ENCODE measurements at regions not wholly inside any gene's neighbourhood (a gene's known extent, or its start where the extent isn't known, plus 50 kb on each side); places are given as distances from the start of the nearest gene placed in this dataset.

- H3K27ac ChIP-seq, result no peak overlapping the region
- H3K4me3 ChIP-seq, result no peak overlapping the region
- no TSS peak for BruUV-seq (replicated peaks)
- H3K4me2 ChIP-seq, result no peak overlapping the region
- H3K9me3 ChIP-seq (ENCODE audit: insufficient read depth, low read depth), result no peaks in the 10 kb centered on the region
- intact Hi-C loops (cut with micrococcal nuclease; ENCODE audit: unreplicated experiment), result no loop called here
- H3F3A ChIP-seq (ENCODE audit: insufficient read depth, low read depth), result no peaks in the 10 kb centered on the region
- no peak overlapping the region for H2AFZ ChIP-seq
- no peaks in the 10 kb centered on the region for H3K79me2 ChIP-seq (ENCODE audit: low read depth)
- no peaks in the 10 kb centered on the region for H3K9me2 ChIP-seq (ENCODE audit: insufficient read depth)
- no peaks in the 10 kb centered on the region for H3K36me3 ChIP-seq (ENCODE audit: low read depth)
- ChIA-PET CTCF (interaction anchor here (0.6 kb wide), 1 partner anchor 515 kb away, joined by 7 read pairs; no protein-coding TSS in a partner anchor), POLR2A (ENCODE audit: unreplicated experiment) (no interaction called here)
- no peak for TF ChIP-seq EZH2 (IDR thresholded peaks at IDR 0.05; ENCODE audit: low read depth)
- no peak for TF ChIP-seq CTCF (conservative IDR thresholded peaks at IDR 0.05)
- DNase-seq, result no peak
- no peaks in the 10 kb centered on the region for H3K4me1 ChIP-seq (replicated peaks; ENCODE audit: insufficient read depth)
- H4K20me1 ChIP-seq (ENCODE audit: insufficient read depth), result no peaks in the 10 kb centered on the region
- H3K27me3 ChIP-seq (ENCODE audit: insufficient read depth, low read depth), result no peaks in the 10 kb centered on the region
Measured at GRCh38 chr5:33319841-33320240, 120.9 kb upstream of the TARS1 start.

GRCh38 chr5:33321026-33321425 lies 119.7 kb upstream of the TARS1 start:
- Histone ChIP-seq H3K4me3 (no peak overlapping the region), H3K9me2 (ENCODE audit: insufficient read depth) (no peaks in the 10 kb centered on the region), H3K27ac (no peak overlapping the region), H3K36me3 (ENCODE audit: low read depth) (no peaks in the 10 kb centered on the region), H3K27me3 (ENCODE audit: insufficient read depth, low read depth) (no peaks in the 10 kb centered on the region), H3K4me2 (no peak overlapping the region), H4K20me1 (ENCODE audit: insufficient read depth) (no peaks in the 10 kb centered on the region), H2AFZ (no peak overlapping the region), H3K9me3 (ENCODE audit: insufficient read depth, low read depth) (no peaks in the 10 kb centered on the region), H3K79me2 (ENCODE audit: low read depth) (no peaks in the 10 kb centered on the region), H3F3A (ENCODE audit: insufficient read depth, low read depth) (no peaks in the 10 kb centered on the region), H3K4me1 (replicated peaks; ENCODE audit: insufficient read depth) (no peaks in the 10 kb centered on the region)
- TF ChIP-seq CTCF (conservative IDR thresholded peaks at IDR 0.05) (no peak), EZH2 (IDR thresholded peaks at IDR 0.05; ENCODE audit: low read depth) (no peak)
- DNase-seq, result peak in 1 of 2 experiments; percentile 40
- BruUV-seq (replicated peaks), result no TSS peak
- ChIA-PET CTCF (no interaction called here), POLR2A (ENCODE audit: unreplicated experiment) (no interaction called here)
- intact Hi-C loops (cut with micrococcal nuclease; ENCODE audit: unreplicated experiment), result no loop called here

GRCh38 chr5:33322632-33323031 lies 118.1 kb upstream of the TARS1 start:
- DNase-seq, result no peak
- H3K79me2 ChIP-seq (ENCODE audit: low read depth), result no peaks in the 10 kb centered on the region
- ChIA-PET POLR2A (ENCODE audit: unreplicated experiment) (no interaction called here), CTCF (no interaction called here)
- H3K36me3 ChIP-seq (ENCODE audit: low read depth), result no peaks in the 10 kb centered on the region
- H3K9me2 ChIP-seq (ENCODE audit: insufficient read depth), result no peaks in the 10 kb centered on the region
- no peaks in the 10 kb centered on the region for H3F3A ChIP-seq (ENCODE audit: insufficient read depth, low read depth)
- H3K9me3 ChIP-seq (ENCODE audit: insufficient read depth, low read depth), result no peaks in the 10 kb centered on the region
- intact Hi-C loops (cut with micrococcal nuclease; ENCODE audit: unreplicated experiment), result no loop called here
- no peaks in the 10 kb centered on the region for H3K4me1 ChIP-seq (replicated peaks; ENCODE audit: insufficient read depth)
- TF ChIP-seq CTCF (conservative IDR thresholded peaks at IDR 0.05), result no peak
- TF ChIP-seq EZH2 (IDR thresholded peaks at IDR 0.05; ENCODE audit: low read depth), result no peak
- no peaks in the 10 kb centered on the region for H3K27me3 ChIP-seq (ENCODE audit: insufficient read depth, low read depth)
- H3K4me3 ChIP-seq, result no peak overlapping the region
- no peak overlapping the region for H3K4me2 ChIP-seq
- no TSS peak for BruUV-seq (replicated peaks)
- no peak overlapping the region for H3K27ac ChIP-seq
- no peaks in the 10 kb centered on the region for H4K20me1 ChIP-seq (ENCODE audit: insufficient read depth)
- H2AFZ ChIP-seq, result no peak overlapping the region
